ENCODE measurements at regions not wholly inside any gene's neighbourhood (a gene's known extent, or its start where the extent isn't known, plus 50 kb on each side); places are given as distances from the start of the nearest gene placed in this dataset.

DNA sequence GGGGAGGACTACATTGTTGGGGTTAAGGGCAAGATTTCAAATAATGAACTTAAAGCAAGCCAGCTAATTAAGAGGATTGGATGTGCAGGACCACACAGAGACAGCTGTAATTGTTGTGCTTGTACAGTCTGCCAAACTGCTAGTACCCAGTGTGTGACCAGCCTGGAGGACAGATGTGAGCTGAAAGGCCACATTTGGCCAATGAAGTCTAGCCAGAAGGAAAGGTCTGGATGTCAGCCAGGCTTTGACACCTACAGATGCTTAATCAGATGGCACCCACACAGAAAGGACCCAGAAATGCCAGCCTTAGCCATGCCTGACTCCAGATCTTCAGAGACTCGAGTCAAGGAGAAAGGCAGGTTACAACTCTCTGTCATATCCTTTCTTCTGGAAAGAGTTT lies 491.1 kb downstream of the KIF4B start:
- TF ChIP-seq CTCF (IDR thresholded peaks at IDR 0.05; ENCODE audit: low read depth, low read length, missing input control) (no peak), HNF4G (IDR thresholded peaks at IDR 0.05) (no peak), EGR1 (IDR thresholded peaks at IDR 0.05; ENCODE audit: low read depth in 2 of 2) (no peak), RXRA (IDR thresholded peaks at IDR 0.05) (no peak), JUND (IDR thresholded peaks at IDR 0.05) (no peak), TAF1 (conservative IDR thresholded peaks at IDR 0.05) (no peak), REST (IDR thresholded peaks at IDR 0.05) (no peak), ZBTB33 (IDR thresholded peaks at IDR 0.05) (no peak), GABPA (IDR thresholded peaks at IDR 0.05 in 1 of 2, conservative IDR thresholded peaks at IDR 0.05 in 1 of 2) (no peak), NR2F2 (IDR thresholded peaks at IDR 0.05) (no peak), SP1 (IDR thresholded peaks at IDR 0.05) (no peak), FOXA2 (IDR thresholded peaks at IDR 0.05) (no peak), RAD21 (IDR thresholded peaks at IDR 0.05) (no peak), FOXA1 (IDR thresholded peaks at IDR 0.05) (no peak)
- H3K4me1 ChIP-seq (ENCODE audit: control insufficient read depth in 4 of 4, insufficient read depth in 4 of 4, low read length in 3 of 4): peaks cover 2 to 5% (median 3%) of the 10 kb centered on the region in 4 donors
- H3K27ac ChIP-seq (ENCODE audit: low read depth in 1 of 2, low read length in 2 of 2): no peak overlapping the region
- DNase-seq (ENCODE audit: low spot score): no peak
- H3K36me3 ChIP-seq (ENCODE audit: control insufficient read depth in 4 of 4, insufficient read depth in 3 of 4, low read depth in 1 of 4, low read length in 3 of 4): no peaks in the 10 kb centered on the region
- no peak overlapping the region for H3K4me3 ChIP-seq (ENCODE audit: low read depth in 1 of 3, low read length in 3 of 3)
- H3K9me3 ChIP-seq (ENCODE audit: control insufficient read depth in 4 of 4, low read length in 3 of 4): no peaks in the 10 kb centered on the region
- H3K9ac ChIP-seq (ENCODE audit: low read depth in 1 of 2, low read length in 2 of 2): no peak overlapping the region
- no peaks in the 10 kb centered on the region for H3K27me3 ChIP-seq (ENCODE audit: control insufficient read depth in 4 of 4, insufficient read depth in 4 of 4, low read length in 3 of 4)
- 84% methylated on average over 1 of the region's 1 CpG for WGBS

- H3K9ac ChIP-seq (ENCODE audit: low read depth in 1 of 2, low read length in 2 of 2): no peak overlapping the region
- DNase-seq (ENCODE audit: low spot score): no peak
- no peaks in the 10 kb centered on the region for H3K36me3 ChIP-seq (ENCODE audit: control insufficient read depth in 4 of 4, insufficient read depth in 3 of 4, low read depth in 1 of 4, low read length in 3 of 4)
- H3K4me3 ChIP-seq (ENCODE audit: low read depth in 1 of 3, low read length in 3 of 3): no peak overlapping the region
- H3K4me1 ChIP-seq (ENCODE audit: control insufficient read depth in 4 of 4, insufficient read depth in 4 of 4, low read length in 3 of 4): peaks cover 2 to 5% (median 3%) of the 10 kb centered on the region in 4 donors
- no peak overlapping the region for H3K27ac ChIP-seq (ENCODE audit: low read depth in 1 of 2, low read length in 2 of 2)
- H3K27me3 ChIP-seq (ENCODE audit: control insufficient read depth in 4 of 4, insufficient read depth in 4 of 4, low read length in 3 of 4): no peaks in the 10 kb centered on the region
- H3K9me3 ChIP-seq (ENCODE audit: control insufficient read depth in 4 of 4, low read length in 3 of 4): no peaks in the 10 kb centered on the region
- TF ChIP-seq CTCF (IDR thresholded peaks at IDR 0.05; ENCODE audit: low read depth, low read length, missing input control): no peak
- TF ChIP-seq EGR1 (IDR thresholded peaks at IDR 0.05; ENCODE audit: low read depth in 2 of 2): no peak
- no peak for TF ChIP-seq ZBTB33 (IDR thresholded peaks at IDR 0.05)
- no peak for TF ChIP-seq RAD21 (IDR thresholded peaks at IDR 0.05)
- TF ChIP-seq GABPA (IDR thresholded peaks at IDR 0.05 in 1 of 2, conservative IDR thresholded peaks at IDR 0.05 in 1 of 2): no peak
- TF ChIP-seq HNF4G (IDR thresholded peaks at IDR 0.05): no peak
- no peak for TF ChIP-seq MAX (IDR thresholded peaks at IDR 0.05)
- no peak for TF ChIP-seq FOXA2 (IDR thresholded peaks at IDR 0.05)
- no peak for TF ChIP-seq NR2F2 (IDR thresholded peaks at IDR 0.05)
- TF ChIP-seq YY1 (IDR thresholded peaks at IDR 0.05): no peak
- TF ChIP-seq JUND (IDR thresholded peaks at IDR 0.05): no peak
- no peak for TF ChIP-seq REST (IDR thresholded peaks at IDR 0.05)
These were observed 493.8 kb downstream of the KIF4B start for GRCh38 chr5:155507363-155507762.

All from liver (tissue), 8 donors.